T-helper 2 cell treated with Interferon-gamma antibody and Interleukin-4, amounts not matched to agents 100 ng/mL and 5 ng/mL, for 36 hours (primary cell): ENCODE measurements at regions not wholly inside any gene's neighbourhood (a gene's known extent, or its start where the extent isn't known, plus 50 kb on each side); places are given as distances from the start of the nearest gene placed in this dataset.

ENCODE experiments used
- intact Hi-C: fragments of 100-400 bp; cut with micrococcal nuclease; formaldehyde crosslinking; loops from one replicate; pipeline ENCODE4 v1.15.1; 2023

GRCh38 chr18:75624869-75625268, 197.4 kb upstream of the SMIM21 start:
- intact Hi-C loops, result no loop called here

- intact Hi-C loops, result no loop called here
Measured at GRCh38 chr18:75621818-75622217, 194.3 kb upstream of the SMIM21 start.

- intact Hi-C loops, result no loop called here
Measured at GRCh38 chr18:75618146-75618545, 190.6 kb upstream of the SMIM21 start.

GRCh38 chr18:75612456-75612855, 185.0 kb upstream of the SMIM21 start:
- intact Hi-C loops, result no loop called here

- intact Hi-C loops, result no loop called here
Measured at GRCh38 chr18:75607701-75608100, 180.2 kb upstream of the SMIM21 start.

GRCh38 chr18:75592527-75592926, 165.0 kb upstream of the SMIM21 start:
- intact Hi-C loops, result no loop called here

- intact Hi-C loops, result no loop called here
Measured at GRCh38 chr18:75588412-75588811, 160.9 kb upstream of the SMIM21 start.

- intact Hi-C loops, result no loop called here
Measured at GRCh38 chr18:75587131-75587530, 159.6 kb upstream of the SMIM21 start.

- intact Hi-C loops, result no loop called here
Measured at GRCh38 chr18:75586130-75586889, 158.8 kb upstream of the SMIM21 start.

- intact Hi-C loops, result no loop called here
Measured at GRCh38 chr18:75582940-75583339, 155.4 kb upstream of the SMIM21 start.

GRCh38 chr18:75582406-75582821, 154.9 kb upstream of the SMIM21 start:
- intact Hi-C loops, result no loop called here

GRCh38 chr18:75581336-75582131, 154.0 kb upstream of the SMIM21 start:
- intact Hi-C loops, result no loop called here

- intact Hi-C loops, result no loop called here
Measured at GRCh38 chr18:75574187-75574586, 146.7 kb upstream of the SMIM21 start.

GRCh38 chr18:75563150-75563549, 135.6 kb upstream of the SMIM21 start:
- intact Hi-C loops, result no loop called here

- intact Hi-C loops, result no loop called here
Measured at GRCh38 chr18:75562216-75562615, 134.7 kb upstream of the SMIM21 start.

GRCh38 chr18:75558790-75559189, 131.3 kb upstream of the SMIM21 start:
- intact Hi-C loops, result no loop called here

- intact Hi-C loops, result no loop called here
Measured at GRCh38 chr18:75556841-75557240, 129.3 kb upstream of the SMIM21 start.

GRCh38 chr18:75554644-75555185, 127.2 kb upstream of the SMIM21 start:
- intact Hi-C loops, result no loop called here

GRCh38 chr18:75554176-75554575, 126.7 kb upstream of the SMIM21 start:
- intact Hi-C loops, result no loop called here

- intact Hi-C loops, result no loop called here
Measured at GRCh38 chr18:75553021-75553420, 125.5 kb upstream of the SMIM21 start.

GRCh38 chr18:75551071-75551470, 123.6 kb upstream of the SMIM21 start:
- intact Hi-C loops, result no loop called here

- intact Hi-C loops, result no loop called here
Measured at GRCh38 chr18:75548353-75548905, 120.9 kb upstream of the SMIM21 start.
